GM19438 (cell line): ENCODE measurements at regions not wholly inside any gene's neighbourhood (a gene's known extent, or its start where the extent isn't known, plus 50 kb on each side); places are given as distances from the start of the nearest gene placed in this dataset.
"Not testable (repeated sequence)": the region's sequence is repeated elsewhere in the genome, so short reads cannot be mapped to it uniquely, and the experiment has no call there.

Experiments
- ATAC-seq: cut with Tn5 transposase; IDR thresholded peaks from one replicate; pipeline ENCODE4 v1.9.1; 2021; ENCODE audit warnings: low read depth; ENCODE audit not compliant: unreplicated experiment

DNA sequence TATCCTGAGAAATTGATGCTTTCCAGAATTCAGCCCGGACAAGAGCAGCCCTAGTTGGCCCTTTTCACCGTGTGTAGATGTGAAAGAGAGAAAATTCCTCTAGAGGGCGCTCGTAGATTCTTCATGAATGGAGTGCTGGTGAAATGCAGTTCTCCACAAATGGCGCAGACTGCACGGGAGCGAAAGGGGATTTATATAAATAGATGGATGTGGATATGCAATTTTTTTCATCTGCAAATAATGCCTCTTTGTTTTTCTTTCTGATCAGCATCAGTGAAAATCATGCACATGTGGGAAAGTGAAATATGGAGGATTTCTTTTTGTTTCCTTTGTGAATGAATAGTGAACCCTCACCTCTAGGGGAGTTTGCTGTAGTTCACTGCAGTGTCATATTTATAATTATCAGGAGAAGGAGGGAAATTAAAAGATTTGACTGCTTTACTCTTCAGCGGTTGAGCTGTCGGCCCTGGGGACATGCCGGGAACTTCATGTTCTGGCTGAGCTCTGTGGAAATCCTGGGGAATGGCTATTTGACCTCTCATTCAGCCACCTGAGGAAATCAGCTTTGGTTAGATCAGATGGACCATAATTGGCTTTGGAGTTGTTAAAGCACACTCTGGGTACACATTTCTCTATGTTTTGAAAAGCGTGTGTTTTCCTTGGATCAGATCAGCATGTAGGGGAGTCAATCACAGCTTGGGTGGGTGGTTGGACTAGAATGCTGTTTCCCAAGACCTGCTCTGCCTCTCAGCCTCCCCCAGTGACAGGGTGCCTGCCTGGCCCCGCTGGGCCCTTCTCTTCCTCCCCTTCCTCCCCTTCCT, 115.0 kb upstream of the SHISA3 start:
- ATAC-seq: peak; percentile 78

DNA sequence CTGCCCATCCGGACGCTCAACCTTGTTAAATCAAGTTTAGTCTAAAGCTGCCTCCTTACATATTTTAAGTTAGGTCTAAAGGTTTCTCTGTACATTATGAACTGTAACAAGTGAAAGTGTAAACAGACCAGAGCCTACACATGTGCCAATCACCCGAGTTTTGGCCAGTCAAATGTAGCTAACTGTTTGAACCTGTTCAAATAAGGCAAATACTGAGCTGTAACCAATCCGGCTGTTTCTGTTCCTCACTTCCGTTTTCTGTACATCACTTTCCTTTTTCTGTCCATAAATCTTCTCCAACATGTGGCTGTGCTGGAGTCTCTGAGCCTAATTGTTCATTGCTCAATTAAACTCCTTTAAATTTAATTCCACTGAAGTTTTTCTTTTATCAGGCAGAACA, 113.3 kb upstream of the SHISA3 start:
- ATAC-seq: no peak

DNA sequence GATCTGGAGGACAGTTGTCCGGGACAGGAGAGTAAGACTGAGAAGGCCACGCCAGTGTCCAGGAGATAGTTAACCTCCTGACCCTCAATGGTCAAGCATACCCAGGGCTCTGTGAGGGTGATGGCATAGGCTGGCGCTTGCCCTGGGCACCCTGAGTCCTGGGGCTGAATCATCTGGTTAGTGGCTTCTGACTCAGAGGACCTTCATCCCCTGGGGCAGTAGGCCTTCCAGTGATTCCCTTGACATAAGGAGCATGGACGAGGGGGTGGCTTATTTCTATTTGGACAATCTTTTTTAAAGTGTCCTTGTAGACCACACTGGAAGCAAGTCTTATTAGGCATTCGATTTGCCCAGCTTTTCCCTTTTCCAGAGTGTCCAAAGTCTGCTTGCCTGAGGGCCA, 108.4 kb upstream of the SHISA3 start:
- ATAC-seq: not testable (repeated sequence)

DNA sequence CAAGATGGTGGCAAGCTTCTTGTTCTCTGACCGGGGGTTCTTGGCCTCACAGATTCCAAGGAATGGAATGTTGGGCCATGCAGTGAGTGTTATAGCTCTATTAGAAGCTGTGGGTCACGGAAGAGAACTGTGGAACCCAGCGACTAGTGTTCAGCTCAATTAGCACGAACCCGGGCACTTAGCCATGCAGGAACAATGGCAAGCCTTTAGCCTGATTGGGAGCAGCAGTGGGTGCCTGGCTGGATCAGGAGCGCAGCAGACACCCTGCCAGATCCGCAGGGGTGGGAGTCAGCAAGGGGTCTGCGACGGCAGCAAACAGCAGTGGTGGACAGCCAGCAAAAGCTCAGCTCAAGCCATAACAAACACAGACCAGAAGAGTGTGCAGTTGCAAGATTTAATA, 105.1 kb upstream of the SHISA3 start:
- not testable (repeated sequence) for ATAC-seq

DNA sequence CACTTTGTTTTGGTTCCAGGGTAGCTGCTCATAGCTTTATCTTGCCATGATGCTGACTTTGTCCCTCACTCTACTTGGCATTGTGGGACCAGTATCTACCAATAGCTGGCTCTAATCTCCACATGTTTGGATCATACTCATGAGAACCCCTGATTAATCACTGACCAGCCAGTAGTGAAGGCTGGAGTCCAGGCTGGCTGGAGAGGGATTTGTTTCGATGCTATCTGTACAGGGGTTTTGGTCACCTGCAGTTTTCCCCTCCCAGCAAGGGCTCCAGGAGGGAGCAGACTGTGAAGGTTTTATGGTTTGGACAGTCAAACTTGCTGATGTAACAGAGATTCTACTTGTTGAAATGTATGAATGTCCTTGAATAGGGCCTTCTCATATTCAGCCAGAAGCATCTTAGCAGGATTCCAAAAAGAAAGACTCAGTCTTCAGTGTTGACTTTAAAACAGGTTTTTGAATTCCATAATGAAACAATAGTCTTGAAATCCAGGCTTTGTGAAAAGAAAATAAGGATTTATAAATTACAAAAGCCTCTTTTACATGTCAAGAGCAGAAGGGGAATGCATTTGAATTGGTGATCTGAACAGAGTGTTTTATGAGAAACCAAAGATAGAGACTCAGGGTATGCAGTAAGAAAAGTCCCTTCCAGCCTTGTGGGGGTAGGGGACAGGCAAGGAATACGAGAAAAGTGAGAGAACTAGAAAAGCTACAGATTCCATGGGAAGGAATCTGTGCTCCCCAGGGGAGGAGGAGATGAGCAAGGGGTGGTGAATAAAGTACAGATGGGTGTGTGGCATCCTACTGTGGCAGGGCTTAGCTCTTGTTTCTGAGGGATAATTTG, 103.1 kb upstream of the SHISA3 start:
- no peak for ATAC-seq

DNA sequence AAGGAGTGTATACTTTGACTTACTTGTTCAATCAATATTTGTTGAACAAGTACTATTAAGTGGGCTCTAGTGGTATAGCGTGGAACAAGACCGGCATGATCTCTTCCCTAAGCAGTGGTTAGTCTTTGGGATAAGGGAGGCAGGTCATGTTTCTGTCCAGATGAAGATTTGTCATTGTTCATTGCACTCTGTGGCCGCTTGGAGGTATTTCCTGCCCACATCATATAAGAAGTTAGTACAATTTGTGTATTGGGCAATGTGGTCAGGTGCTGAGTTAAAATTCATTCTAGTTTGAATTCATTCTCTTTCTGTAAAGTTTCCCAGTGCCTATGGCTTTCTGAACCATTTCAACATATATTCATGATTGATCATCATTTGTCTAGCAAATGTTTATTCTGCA, 101.1 kb upstream of the SHISA3 start:
- ATAC-seq: peak; percentile 60

DNA sequence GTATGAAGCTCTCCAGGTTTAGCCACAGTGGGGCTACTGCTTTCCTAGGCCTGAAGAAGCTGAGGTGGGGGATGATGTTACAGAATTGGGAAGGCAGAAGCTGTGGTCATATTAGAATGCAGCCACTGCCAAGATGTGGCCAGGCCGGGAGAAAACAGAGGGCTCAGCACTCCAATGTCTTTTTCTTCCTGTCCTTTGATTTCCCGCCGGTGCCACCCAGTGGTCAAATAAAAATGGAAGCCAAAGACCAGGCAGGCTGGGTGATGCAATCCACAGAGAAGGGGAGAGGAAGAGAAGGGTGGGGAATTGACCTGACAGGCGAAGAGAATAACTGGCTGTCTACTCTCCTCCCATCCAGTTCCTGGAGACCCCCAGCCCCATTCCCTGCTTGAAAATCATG, 94.9 kb upstream of the SHISA3 start:
- ATAC-seq: no peak

DNA sequence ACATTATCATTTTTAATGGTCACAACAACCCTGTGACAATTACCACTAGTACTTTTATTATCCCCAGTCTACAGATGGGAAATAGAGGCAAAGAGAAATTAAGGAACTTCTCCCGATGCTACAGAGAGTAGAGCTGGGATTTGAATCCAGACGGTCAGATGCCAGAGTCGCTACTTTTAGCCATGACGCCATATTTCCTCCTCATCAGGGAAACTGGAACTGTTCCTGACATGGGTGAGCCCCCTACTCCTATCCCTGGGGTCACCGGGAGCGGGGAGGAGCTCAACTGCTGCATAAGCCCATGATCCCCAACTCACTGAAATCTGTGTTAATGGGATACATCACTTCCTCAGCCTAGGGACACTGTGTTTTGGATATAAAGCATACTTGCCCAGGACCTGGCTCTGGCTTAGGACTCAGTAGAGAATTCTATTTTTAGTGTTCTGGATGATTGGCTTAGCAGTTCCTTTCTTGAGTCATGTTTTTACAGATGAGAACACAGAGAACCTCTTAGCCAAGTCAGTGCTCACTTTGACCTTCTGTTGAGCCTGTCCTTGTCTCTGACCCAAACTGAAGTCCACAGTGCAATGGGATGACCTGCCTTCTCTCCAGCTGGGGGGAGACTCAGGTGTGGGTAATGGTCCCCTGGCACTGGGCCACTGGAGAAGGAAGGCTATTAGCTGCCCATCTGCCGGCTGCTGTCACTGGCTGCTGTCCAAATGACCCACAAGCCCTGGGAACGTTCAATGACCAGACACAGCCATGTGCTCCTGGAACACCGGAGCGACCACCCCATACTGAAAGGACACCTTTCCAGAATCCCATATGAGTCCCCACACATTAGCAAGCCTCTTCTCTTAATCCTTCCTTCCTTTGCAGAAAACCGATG, 90.8 kb upstream of the SHISA3 start:
- no peak for ATAC-seq

DNA sequence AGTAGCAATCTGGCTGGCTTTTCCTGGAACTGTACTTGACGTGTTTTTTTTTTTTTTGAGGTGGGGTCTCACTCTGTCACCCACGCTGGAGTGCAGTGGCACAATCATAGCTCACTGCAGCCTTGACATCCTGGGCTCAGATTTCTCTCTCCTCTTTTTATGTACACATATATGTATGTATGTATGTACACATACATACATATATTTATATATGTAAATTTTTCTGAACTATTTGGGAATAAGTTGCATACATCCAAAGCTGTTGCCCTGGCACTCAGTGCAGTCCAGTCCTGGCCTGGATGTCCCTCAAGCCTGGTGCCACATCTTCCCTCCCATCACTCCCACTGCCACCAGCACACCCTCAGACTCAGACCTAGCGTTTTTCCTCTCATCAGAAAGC, 89.0 kb upstream of the SHISA3 start:
- ATAC-seq: no peak

DNA sequence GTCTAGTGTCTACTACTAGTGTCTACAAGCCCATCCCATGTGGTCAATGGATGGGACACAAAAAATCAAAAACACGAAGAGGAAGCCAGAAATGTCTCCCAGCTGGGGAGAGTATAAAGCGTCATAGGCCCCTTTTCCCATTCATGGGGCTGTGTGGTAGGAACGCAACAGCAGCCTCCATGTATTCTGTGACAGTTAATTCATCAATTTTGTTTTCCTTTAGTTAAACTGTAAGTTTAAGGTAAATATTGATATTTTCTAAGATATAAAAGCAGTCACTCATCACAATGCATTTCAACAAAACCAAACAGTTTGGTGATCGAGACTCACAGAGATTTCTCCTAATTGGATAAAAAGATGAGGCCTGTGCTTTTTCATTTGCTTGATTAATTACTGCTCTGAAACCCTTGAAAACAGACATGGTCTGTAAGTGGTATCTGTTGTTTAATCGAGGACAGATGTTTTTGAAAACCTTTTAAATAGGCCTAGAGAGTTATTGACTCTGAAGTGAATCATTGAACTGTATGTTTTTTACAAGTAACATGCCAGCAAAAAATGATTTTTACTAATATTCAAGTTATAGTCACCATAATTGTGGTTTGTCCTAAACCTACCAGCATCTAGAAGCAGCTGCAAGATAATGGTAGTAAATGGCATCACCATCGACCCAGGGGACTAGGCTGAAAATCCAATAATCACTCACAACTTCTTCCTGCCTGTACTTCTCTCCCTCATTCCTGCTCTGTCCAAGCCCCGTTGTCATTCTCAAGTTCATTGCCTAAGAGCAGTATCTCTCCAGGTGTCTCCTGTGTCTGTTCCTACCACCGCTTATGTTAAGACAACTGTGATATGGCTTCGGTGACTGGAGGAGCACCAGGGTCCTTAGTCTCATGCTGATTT, 87.7 kb upstream of the SHISA3 start:
- ATAC-seq: no peak

DNA sequence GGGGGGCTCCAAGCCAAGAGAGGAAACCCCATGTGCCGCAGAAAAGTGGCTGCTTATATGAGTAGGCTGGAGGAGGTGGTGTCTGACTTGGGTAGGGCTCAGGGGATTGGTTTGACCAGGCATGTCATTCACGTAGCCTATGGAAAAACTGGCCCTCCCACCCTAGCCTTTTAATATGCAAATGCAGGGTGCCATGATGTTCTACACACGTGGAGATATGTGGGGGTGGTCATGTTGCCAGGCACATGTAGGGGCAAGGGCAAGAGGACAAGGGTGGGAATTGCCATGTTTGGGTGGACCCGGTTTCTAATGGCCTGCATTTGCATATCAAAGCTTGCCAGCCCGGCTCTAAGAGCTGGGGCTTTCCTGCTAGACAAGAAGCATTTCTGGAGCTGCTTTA, 86.9 kb upstream of the SHISA3 start:
- ATAC-seq: no peak

DNA sequence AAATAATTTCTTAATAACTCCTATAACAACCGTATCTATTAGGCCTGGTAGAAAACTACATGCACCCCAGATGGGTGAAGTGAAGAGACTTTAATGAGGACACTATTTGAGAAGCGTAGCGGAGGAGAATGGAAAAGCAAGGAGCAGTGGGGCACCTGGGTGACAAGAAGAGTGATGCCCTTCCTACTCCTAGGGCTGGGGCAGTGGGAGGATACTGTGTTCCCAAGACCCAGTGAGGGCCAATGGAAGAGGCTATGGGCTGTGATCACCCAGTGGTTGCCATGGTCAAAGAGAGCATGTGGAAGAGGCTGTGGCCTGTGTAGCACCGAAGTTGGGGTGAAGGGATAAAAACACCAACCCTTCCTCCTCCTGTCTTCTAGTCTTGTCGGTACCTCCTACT, 86.5 kb upstream of the SHISA3 start:
- ATAC-seq: no peak

DNA sequence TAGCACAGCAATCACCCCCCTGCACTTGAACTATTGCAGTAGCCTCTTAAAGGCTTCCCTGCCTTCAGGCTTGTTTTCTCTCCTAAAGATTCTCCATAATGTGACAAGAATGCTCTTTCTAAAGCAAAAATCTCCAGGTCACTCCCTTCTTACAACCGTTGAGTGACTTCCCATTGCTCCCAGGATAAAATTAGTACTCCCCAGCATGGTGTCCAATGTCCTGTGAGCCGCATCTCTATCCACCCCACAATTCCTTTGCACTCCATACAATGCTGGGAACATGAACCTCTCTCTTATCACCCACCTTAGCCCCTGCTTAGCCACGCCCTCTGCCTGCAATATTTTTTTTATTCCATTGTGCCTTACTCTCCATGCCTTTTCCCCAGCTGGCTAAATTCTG, 85.7 kb upstream of the SHISA3 start:
- no peak for ATAC-seq

DNA sequence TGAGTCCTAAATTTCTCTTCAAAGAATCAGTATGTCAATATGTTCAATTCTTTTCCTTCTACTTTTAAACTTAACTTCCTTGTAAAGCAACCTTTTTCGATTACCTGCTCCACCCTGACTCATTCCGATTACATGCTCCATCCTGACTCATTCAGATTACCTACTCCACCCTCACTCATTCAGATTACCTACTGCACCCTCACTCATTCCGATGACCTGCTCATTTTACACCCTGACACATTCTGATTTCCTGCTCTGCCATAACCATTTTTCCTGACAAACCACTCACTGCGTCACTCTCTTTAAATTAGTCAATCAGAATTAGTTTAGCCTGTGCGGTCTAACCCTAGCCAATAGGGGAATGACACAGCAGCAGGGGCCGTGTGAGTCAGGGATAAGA, 83.9 kb upstream of the SHISA3 start:
- not testable (repeated sequence) for ATAC-seq

DNA sequence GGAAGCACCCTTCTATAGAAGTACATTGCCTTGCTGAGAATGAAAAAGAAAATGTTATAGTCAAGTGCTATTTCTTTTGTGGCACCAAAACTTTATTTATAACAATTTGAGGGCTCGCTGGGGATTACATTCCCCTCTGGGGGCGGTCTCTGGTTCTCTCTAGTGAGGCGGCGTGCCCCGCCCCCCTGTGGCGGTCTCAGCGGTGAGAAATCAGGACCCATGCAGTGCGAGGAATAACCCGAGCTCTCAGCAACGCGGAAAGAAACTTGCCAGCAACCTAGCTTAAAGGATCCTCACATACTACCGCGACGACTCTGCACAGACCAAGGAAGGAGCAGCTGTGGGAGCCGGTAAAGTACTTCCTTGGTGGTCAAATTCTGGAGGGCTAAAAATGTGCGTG, 83.4 kb upstream of the SHISA3 start:
- no peak for ATAC-seq

DNA sequence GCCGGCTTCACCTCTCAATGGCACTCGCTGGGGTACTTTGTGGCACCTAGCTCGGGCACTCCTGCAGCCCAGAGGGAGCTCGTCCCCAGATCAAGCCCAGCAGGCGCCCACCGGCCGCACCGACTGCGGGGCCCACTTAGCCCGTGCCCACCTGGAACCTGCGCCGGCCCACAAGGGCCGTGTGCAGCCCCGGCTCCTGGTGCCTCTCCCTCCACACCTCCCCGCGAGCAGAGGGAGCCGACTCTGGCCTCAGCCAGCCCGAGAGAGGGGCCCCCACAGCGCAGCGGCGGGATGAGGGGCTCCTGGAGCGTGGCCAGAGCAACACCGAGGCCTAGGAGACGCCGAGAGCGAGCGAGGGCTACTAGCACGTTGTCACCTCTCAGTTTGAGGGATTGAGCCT, 82.1 kb upstream of the SHISA3 start:
- ATAC-seq: no peak

DNA sequence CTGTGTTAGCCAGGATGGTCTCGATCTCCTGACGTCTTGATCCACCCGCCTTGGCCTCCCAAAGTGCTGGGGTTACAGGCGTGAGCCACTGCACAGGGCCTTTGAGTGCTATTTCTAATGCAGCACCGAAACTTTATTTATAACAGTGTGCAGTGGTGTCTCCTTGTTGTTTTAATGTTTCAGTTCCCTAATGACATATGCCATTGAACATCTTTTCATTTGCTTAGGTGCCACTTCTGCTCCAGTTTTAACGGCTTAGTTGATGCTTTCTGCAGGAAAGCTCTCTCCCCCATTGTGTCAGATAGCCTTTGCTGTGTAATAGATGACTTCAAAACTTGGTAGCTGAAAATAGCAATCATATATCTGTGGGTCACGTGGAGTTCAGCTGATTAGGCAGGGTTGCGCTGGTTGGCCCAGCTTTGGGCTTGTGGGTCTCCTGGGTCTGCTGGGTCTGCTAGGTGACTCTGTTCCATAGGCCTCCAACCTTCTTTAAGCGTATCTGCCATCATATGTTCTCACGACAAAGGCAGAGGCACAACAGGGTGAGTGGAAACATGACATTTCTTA, 76.4 kb upstream of the SHISA3 start:
- peak; percentile 84 for ATAC-seq

DNA sequence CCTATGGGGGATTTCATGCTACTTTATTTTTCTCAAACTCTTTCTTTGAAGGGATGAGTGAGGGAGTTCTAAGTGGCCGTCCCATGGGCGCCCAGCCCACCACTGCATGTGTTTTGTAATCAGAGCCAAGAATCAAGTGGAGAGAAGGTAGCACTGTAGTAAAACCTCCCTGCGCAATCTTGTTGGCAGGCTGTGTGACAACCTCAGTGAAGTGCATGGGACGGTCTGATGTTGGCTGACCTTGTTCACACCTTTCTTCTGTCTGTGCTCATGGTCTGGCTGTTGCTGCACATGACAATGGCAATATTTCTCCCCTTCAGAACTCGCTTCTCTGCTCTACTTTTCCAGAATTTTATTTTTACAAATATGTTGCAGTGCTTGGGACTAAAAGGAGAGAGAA, 71.2 kb upstream of the SHISA3 start:
- ATAC-seq: no peak

DNA sequence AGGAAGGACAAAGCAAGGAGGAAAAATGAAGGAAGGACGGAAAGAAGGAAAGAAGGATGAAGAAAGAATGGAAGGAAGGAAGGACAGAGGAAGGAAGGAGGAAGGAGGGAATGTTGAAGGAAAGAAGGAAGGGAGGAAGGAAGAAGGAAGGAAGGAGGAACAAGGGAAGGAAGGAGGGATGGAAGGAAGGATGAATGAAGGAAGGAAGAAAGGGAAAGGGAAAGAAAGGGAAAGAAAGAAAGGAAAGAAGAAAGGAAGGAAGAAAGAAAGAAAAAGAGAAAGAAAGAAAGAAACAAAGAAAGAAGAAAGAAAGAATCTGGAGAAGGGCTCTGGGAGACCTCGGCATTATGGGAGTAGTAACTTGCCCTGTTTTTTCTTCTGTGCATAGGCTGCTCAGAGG, 70.8 kb upstream of the SHISA3 start:
- no peak for ATAC-seq

DNA sequence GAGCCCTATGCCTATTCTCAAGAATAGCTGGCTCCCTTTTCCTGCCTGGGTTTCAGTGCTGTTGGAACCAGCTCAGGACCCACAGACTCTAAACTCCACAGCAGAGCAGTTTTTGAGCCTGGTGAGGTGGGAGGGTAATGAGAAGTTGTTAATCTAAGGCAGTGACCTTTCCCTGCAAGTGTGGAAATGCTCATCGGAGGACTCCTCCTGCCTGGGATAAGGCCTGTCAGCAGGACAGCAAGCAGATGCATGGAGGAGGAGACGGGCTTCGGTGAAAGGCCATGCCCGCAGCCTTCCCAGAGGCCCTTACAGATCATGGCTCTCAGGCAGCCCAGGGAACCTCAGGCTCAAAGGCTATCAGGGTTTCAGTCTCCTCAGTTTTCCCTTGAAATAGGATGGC, 70.0 kb upstream of the SHISA3 start:
- no peak for ATAC-seq
